GM10248 (cell line): ENCODE measurements at regions not wholly inside any gene's neighbourhood (a gene's known extent, or its start where the extent isn't known, plus 50 kb on each side); places are given as distances from the start of the nearest gene placed in this dataset.

ENCODE experiments used
- CTCF ChIA-PET: fragments of 300-600 bp; sonication (Branson Sonifier 250); formaldehyde crosslinking; extraction: SDS; loops from one replicate; lab custom pipeline; 2021; ENCODE audit warnings: antibody characterized with exemption; lab: Yijun Ruan, JAX
- POLR2A ChIA-PET: fragments of 350-650 bp; sonication (Branson Sonifier 250); formaldehyde crosslinking; extraction: SDS; loops from one replicate; lab custom pipeline; 2020; ENCODE audit warnings: antibody characterized with exemption; lab: Yijun Ruan, JAX
- DNase-seq: peaks from one replicate; pipeline ENCODE4 v3.0.0; 2012; ENCODE audit errors: extremely low spot score
- TF ChIP-seq, protein P1 (sequence below): IDR thresholded peaks from 2 replicates; pipeline ENCODE4 v1.5.1; 2012; ENCODE audit warnings: mild to moderate bottlenecking, low read depth; ENCODE audit errors: extremely low read depth, missing control alignments, control extremely low read depth

- TF ChIP-seq, protein P1, sequence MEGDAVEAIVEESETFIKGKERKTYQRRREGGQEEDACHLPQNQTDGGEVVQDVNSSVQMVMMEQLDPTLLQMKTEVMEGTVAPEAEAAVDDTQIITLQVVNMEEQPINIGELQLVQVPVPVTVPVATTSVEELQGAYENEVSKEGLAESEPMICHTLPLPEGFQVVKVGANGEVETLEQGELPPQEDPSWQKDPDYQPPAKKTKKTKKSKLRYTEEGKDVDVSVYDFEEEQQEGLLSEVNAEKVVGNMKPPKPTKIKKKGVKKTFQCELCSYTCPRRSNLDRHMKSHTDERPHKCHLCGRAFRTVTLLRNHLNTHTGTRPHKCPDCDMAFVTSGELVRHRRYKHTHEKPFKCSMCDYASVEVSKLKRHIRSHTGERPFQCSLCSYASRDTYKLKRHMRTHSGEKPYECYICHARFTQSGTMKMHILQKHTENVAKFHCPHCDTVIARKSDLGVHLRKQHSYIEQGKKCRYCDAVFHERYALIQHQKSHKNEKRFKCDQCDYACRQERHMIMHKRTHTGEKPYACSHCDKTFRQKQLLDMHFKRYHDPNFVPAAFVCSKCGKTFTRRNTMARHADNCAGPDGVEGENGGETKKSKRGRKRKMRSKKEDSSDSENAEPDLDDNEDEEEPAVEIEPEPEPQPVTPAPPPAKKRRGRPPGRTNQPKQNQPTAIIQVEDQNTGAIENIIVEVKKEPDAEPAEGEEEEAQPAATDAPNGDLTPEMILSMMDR, result no peak
- DNase-seq, result no peak
- POLR2A ChIA-PET, result no interaction called here
- CTCF ChIA-PET, result interaction anchor here (3.3 kb wide), 1 partner anchor 14 kb away, joined by 10 read pairs; no protein-coding TSS in a partner anchor
These were observed 498.8 kb upstream of the POU3F2 start for GRCh38 chr6:98335594-98335993.

GRCh38 chr6:98339506-98339905 is 494.9 kb upstream of the POU3F2 start:
- no peak for DNase-seq
- POLR2A ChIA-PET, result no interaction called here
- TF ChIP-seq, protein P1, result no peak
- CTCF ChIA-PET, result no interaction called here

DNA sequence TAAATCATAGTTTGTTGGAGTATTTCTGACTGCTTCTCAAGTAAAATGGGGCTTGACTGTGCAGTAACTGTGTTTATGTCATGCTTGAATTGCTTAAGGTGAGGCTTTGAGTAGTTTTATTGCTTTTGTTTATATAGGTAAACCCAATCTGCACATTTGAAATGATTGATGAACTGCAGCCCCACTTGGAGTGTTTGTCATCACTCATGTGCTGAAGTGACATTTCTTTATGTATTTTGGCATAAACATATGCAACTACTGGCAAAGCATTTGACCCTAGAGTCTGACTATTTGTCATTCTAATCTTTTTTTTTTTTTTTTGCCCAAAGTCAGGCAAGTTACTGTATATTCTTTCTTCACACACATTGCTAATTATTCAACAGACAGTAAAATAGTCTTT is 491.4 kb upstream of the POU3F2 start:
- TF ChIP-seq, protein P1, result no peak
- POLR2A ChIA-PET, result no interaction called here
- CTCF ChIA-PET, result no interaction called here
- DNase-seq, result no peak

DNA sequence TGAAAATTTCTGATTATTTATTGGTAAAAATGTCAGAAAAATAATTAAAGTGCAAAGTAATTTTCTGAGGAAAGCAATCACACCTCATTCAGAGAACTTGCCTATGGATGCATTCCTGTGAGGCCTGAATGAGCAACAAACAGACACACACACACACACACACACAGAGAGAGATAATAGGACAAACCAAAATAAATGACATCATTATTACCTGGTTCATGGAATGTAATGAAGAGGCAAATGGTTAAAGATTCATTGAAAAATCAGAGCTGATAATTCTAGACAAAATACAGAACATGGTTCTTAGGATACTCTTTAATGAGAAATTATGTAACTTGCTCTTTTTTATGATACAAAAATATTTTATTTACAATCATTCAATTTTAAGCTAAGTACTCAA is 490.6 kb upstream of the POU3F2 start:
- POLR2A ChIA-PET, result no interaction called here
- CTCF ChIA-PET, result interaction anchor here (1.2 kb wide), 1 partner anchor 11 kb away, joined by 3 read pairs; no protein-coding TSS in a partner anchor
- TF ChIP-seq, protein P1, result no peak
- no peak for DNase-seq

GRCh38 chr6:98352348-98352747 is 482.0 kb upstream of the POU3F2 start:
- POLR2A ChIA-PET, result no interaction called here
- TF ChIP-seq, protein P1, result no peak
- DNase-seq, result no peak
- CTCF ChIA-PET, result no interaction called here

DNA sequence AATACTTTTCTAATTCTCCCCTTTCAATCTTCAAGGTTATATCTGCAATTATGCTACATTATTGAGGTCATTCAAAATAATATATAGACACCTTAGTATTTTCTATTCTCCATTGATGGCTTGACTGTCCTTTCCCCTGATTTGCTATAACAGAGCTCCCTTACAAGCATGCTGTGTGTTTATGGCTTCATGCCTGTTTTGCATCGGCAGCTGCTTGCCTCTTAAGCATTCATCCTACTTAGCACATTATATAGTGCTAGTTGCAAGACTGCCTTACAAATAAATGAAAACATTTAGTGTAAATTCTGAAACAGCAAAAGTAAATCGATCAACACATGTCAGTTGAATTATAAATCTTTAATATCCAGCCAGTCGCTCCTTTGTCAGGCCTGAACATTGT is 476.2 kb upstream of the POU3F2 start:
- POLR2A ChIA-PET, result no interaction called here
- CTCF ChIA-PET, result interaction anchor here (1.4 kb wide), 1 partner anchor 11 kb away, joined by 5 read pairs; no protein-coding TSS in a partner anchor
- no peak for DNase-seq
- TF ChIP-seq, protein P1, result no peak
